Neural crest cell (in vitro differentiated cells): ENCODE measurements at regions not wholly inside any gene's neighbourhood (a gene's known extent, or its start where the extent isn't known, plus 50 kb on each side); places are given as distances from the start of the nearest gene placed in this dataset.
"Not testable (repeated sequence)": the region's sequence is repeated elsewhere in the genome, so short reads cannot be mapped to it uniquely, and the experiment has no call there.

Source experiments
- DNase-seq: peaks from one replicate; pipeline ENCODE4 v3.0.0; 2021; ENCODE audit warnings: low read depth, mixed read lengths, low spot score
- H3K27ac Mint-ChIP-seq: one replicate; pipeline ENCODE4 v1.8.0; 2021; ENCODE audit warnings: mild to moderate bottlenecking, mixed read lengths; ENCODE audit not compliant: unreplicated experiment
- H3K27me3 Mint-ChIP-seq: 2 replicates; pipeline ENCODE4 v1.8.0; 2021; ENCODE audit warnings: low read depth, mild to moderate bottlenecking, mixed read lengths
- H3K36me3 Mint-ChIP-seq: 2 replicates; pipeline ENCODE4 v1.8.0; 2021; ENCODE audit warnings: low read depth, mild to moderate bottlenecking, mixed read lengths
- H3K4me1 Mint-ChIP-seq: 2 replicates; pipeline ENCODE4 v1.8.0; 2021; ENCODE audit warnings: mixed read lengths
- H3K4me3 Mint-ChIP-seq: one replicate; pipeline ENCODE4 v1.8.0; 2021; ENCODE audit warnings: mild to moderate bottlenecking, mixed read lengths
- H3K9me3 Mint-ChIP-seq: 2 replicates; pipeline ENCODE4 v1.8.0; 2021; ENCODE audit warnings: mixed read lengths
- CTCF ChIP-seq: fragments of 200-600 bp; sonication (generic); conservative IDR thresholded peaks from 2 replicates; pipeline ENCODE4 v1.5.0; 2021; ENCODE audit warnings: antibody characterized with exemption, mild to moderate bottlenecking

GRCh38 chr3:98702166-98702565 is 61.0 kb upstream of the ST3GAL6 start:
- Mint-ChIP-seq H3K27ac (no peak overlapping the region), H3K4me1 (peaks cover 7% of the 10 kb centered on the region), H3K4me3 (no peak overlapping the region), H3K9me3 (no peaks in the 10 kb centered on the region), H3K27me3 (no peaks in the 10 kb centered on the region), H3K36me3 (no peaks in the 10 kb centered on the region)
- no peak for DNase-seq
- TF ChIP-seq CTCF, result no peak

DNA sequence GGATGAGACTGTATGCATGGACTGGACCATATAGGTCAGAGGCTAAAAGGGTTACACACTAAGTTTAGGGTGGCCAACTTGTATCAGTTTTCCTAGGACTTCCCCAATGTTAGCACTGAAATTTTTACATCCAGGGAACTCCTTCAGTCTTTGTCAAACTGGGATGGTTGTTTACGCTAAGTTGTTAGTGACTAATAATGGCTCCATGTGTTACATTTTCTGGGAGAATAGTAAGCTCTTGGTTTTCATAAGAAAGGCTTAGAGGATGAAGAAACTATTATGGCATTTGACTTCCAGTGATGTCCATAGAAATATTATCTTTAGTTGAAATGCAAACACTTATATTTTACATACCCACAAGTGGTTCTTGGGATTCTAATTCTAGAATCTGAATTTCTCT is 57.9 kb upstream of the ST3GAL6 start:
- H3K4me1 Mint-ChIP-seq, result peaks cover 22% of the 10 kb centered on the region
- H3K4me3 Mint-ChIP-seq, result no peak overlapping the region
- TF ChIP-seq CTCF, result no peak
- no peaks in the 10 kb centered on the region for H3K9me3 Mint-ChIP-seq
- H3K27me3 Mint-ChIP-seq, result no peaks in the 10 kb centered on the region
- H3K27ac Mint-ChIP-seq, result no peak overlapping the region
- no peaks in the 10 kb centered on the region for H3K36me3 Mint-ChIP-seq
- DNase-seq, result no peak

- TF ChIP-seq CTCF, result no peak
- Mint-ChIP-seq H3K36me3 (no peaks in the 10 kb centered on the region), H3K27me3 (no peaks in the 10 kb centered on the region), H3K9me3 (no peaks in the 10 kb centered on the region), H3K27ac (no peak overlapping the region), H3K4me3 (no peak overlapping the region), H3K4me1 (peaks cover 19% of the 10 kb centered on the region)
- DNase-seq, result no peak
Observed at GRCh38 chr3:98705694-98706093, 57.4 kb upstream of the ST3GAL6 start.

DNA sequence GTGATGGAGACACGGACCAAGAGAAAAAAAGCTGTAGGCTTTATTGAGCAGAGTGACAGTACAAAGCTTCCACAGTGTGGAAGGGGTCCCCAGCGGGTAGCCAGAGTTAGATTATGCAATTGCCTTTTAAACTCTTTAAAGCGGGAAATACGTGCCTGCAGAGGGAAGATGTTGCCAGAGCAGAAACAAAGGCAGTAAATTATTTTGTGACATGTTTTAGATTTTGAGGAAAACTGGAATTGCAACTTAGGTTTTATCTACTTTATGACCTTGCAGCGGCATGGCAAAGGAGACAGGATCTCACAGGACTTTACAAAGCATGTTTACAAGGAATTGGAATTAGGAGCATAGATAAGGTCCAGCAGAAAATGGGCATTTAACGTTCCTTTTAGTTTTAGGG is 54.5 kb upstream of the ST3GAL6 start:
- Mint-ChIP-seq H3K27ac (peak overlapping the region; percentile 60), H3K4me3 (peak overlapping the region; percentile 21), H3K4me1 (peaks cover 24% of the 10 kb centered on the region)
- H3K36me3 Mint-ChIP-seq, H3K27me3 Mint-ChIP-seq, DNase-seq, H3K9me3 Mint-ChIP-seq: not testable (repeated sequence)

DNA sequence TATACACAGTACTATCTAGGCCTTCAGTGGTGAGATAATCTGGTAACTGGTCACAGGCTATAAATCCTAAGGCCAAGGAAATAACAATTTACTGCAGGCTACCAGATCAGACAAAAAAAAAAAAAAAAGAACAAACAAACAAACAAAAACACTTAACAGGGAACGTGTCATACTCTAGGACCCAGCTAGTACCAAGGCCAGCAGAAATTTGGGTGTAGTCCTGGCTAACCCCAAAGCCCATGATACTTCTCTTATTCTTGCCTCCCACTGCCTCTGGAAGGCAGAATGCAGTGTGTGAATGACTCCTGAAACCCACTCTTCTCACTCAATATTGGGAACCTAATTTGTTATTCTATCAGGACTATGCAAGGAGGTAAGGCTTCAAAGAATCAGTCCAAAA is 53.7 kb upstream of the ST3GAL6 start:
- Mint-ChIP-seq H3K4me3 (no peak overlapping the region), H3K4me1 (peaks cover 28% of the 10 kb centered on the region), H3K9me3 (peaks cover 5% of the 10 kb centered on the region), H3K36me3 (no peaks in the 10 kb centered on the region), H3K27ac (no peak overlapping the region), H3K27me3 (no peaks in the 10 kb centered on the region)
- no peak for TF ChIP-seq CTCF
- DNase-seq, result no peak

DNA sequence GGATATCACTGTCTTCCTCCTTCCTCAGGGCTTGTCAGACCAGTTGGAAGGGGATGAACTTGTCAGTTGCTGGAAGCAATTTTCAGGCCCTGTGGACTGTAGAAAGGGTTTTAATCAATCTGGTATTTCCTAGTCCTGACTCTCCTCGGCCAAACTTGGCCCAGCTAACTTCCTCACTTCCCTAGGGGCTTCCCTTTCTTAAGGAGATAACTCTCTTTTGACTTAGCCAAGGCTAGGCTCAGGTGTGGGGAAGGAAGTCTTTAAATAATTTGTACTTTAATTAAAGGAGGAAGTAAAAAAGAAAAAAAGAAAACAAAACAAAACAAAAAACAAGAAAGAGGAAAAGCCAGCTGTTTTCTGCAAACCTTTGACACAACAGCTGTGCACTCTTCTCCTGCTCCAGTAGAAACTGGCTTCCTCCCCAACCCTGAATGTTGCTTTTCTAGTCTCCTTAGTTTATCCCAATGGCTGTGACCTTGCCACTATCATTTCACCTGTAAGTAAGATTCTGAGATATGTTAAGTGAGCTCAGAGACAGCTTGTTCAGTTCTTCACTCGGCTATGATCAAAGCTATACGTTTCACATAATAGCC is 53.0 kb upstream of the ST3GAL6 start:
- no peaks in the 10 kb centered on the region for H3K36me3 Mint-ChIP-seq
- H3K27ac Mint-ChIP-seq, result no peak overlapping the region
- TF ChIP-seq CTCF, result no peak
- H3K4me1 Mint-ChIP-seq, result peaks cover 28% of the 10 kb centered on the region
- H3K9me3 Mint-ChIP-seq, result peaks cover 5% of the 10 kb centered on the region
- H3K27me3 Mint-ChIP-seq, result no peaks in the 10 kb centered on the region
- H3K4me3 Mint-ChIP-seq, result no peak overlapping the region
- no peak for DNase-seq
